Fibroblast of villous mesenchyme (primary cell): ENCODE measurements at regions not wholly inside any gene's neighbourhood (a gene's known extent, or its start where the extent isn't known, plus 50 kb on each side); places are given as distances from the start of the nearest gene placed in this dataset.

Experiments used
- DNase-seq: peaks from one replicate; pipeline ENCODE4 v3.0.0-alpha.2; 2010; ENCODE audit warnings: low read depth
- H3K4me3 ChIP-seq: 2 replicates; pipeline ENCODE4 v1.5.1; 2011; ENCODE audit warnings: low read depth, mild to moderate bottlenecking, low read length
- TF ChIP-seq, protein P1 (sequence below): IDR thresholded peaks from 2 replicates; pipeline ENCODE4 v1.5.1; 2012; ENCODE audit warnings: low read depth, mild to moderate bottlenecking, low read length; ENCODE audit not compliant: insufficient read depth

DNA sequence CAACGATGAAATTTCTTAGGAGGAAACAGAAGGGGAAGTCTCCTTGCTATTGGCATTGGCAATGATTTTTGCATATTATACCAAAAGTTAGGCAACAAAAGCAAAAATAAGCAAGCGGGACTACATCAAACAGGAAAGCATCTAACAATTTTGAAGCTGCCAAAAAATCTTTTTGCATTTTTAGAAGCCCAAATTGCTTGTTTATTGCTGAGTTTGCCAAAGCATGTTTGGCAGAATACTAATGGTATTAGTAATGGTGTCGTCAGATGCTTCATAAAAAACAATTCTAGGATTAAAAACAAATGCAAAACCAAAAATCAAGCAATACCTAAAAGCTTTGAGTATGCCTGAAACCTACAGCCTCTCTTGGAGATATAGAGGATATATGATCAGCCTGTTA, 80.0 kb downstream of the GALR1 start:
- H3K4me3 ChIP-seq, result no peak overlapping the region
- TF ChIP-seq, protein P1, sequence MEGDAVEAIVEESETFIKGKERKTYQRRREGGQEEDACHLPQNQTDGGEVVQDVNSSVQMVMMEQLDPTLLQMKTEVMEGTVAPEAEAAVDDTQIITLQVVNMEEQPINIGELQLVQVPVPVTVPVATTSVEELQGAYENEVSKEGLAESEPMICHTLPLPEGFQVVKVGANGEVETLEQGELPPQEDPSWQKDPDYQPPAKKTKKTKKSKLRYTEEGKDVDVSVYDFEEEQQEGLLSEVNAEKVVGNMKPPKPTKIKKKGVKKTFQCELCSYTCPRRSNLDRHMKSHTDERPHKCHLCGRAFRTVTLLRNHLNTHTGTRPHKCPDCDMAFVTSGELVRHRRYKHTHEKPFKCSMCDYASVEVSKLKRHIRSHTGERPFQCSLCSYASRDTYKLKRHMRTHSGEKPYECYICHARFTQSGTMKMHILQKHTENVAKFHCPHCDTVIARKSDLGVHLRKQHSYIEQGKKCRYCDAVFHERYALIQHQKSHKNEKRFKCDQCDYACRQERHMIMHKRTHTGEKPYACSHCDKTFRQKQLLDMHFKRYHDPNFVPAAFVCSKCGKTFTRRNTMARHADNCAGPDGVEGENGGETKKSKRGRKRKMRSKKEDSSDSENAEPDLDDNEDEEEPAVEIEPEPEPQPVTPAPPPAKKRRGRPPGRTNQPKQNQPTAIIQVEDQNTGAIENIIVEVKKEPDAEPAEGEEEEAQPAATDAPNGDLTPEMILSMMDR, result no peak
- no peak for DNase-seq

DNA sequence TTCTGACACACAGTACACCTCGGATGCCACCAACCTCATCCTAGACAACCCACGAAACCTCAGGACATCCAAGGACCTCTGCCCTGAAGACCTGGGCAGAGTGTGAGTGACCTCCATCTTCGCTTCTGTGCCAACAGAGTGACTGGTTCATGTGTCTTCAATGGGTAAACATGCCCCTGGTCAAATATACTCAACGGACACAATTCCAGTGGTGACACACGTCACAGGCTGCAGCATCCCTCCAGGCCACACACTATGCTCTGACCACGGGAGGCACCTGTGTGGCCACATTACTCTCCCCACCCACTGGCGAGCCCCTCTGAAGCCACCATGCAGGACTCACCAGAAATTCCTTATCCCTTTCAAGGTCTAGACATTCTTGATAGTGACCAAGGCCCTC, 85.2 kb downstream of the GALR1 start:
- DNase-seq, result no peak
- TF ChIP-seq, protein P1, result no peak
- H3K4me3 ChIP-seq, result no peak overlapping the region

DNA sequence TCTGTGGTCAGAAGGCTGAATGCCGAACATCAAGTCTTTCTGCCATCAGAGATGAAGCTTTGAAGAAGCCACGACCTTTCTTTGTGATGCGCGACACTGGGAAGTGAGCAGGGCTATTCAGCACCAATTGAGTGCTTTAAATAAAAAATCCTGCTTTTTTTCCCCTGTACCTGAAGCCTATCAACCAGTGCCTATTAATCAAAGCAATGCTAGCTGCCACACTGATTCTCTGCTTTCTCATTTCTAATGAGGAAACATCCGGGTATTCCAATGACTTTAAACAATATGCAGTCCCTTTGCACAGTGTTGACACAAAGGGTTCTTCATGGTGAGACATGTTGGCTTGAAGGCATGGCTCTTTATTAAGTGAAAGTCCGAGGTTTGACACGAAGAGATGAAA, 88.0 kb downstream of the GALR1 start:
- DNase-seq, result no peak
- H3K4me3 ChIP-seq, result no peak overlapping the region
- TF ChIP-seq, protein P1, result no peak

DNA sequence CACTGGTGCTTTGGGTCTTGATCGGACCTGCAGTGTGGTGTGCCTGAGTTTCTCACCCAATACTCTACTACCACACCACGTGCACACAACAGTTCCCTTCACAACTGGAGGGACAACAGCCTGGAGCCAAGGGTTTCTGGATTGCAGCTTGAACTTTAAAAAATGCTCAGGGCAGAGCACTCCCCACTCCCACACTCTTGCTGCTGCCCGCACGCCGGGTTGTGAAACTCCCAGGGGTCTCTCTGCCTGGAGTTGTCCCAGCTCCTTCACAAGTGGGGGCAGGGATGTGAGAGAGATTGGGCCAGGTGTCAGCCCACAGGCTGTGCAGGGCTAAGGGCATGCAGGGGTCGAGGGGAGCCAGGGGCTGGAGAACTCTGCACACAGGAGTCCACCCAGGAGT, 89.4 kb downstream of the GALR1 start:
- DNase-seq, result no peak
- H3K4me3 ChIP-seq, result no peak overlapping the region
- TF ChIP-seq, protein P1, result no peak

DNA sequence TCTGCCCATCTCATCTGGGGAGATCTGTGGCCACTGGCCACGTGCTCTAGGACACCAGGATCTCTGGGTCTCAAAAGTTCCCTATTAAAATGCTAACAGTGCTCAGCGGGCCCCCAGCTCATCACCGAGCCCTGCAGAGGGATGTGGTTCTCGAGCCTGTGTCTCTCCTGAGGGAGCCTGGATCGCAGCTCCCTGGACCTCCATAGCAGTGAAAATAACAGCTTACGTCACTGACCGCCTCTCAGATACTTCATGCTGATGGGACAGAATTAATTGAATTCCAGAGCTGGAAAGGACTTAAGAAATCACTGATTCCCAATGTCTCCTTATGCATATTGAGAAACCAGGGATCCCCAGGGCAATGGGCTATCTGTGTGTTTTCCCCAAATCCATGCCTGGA, 90.0 kb downstream of the GALR1 start:
- no peak for DNase-seq
- TF ChIP-seq, protein P1, result no peak
- H3K4me3 ChIP-seq, result no peak overlapping the region

DNA sequence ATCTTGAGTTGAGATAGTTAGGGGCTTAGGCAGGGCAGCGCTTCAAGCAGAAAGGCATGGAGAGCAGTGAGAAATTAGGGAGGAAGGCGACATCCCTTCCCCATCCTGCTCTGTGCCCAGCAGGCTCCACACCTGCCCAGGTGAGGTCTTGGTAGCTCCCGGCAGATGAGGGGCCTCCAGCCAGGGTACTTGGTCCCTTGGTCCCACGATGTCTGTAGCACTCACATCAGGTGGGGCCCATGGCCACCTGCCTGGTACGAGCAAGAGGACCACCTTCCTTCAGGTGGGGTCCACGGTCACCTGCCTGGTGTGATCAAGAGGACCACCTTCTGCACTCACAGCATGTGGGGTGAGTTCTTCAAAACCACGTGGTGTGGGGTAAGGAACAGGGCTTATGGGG, 91.2 kb downstream of the GALR1 start:
- no peak for DNase-seq
- TF ChIP-seq, protein P1, result no peak
- no peak overlapping the region for H3K4me3 ChIP-seq

DNA sequence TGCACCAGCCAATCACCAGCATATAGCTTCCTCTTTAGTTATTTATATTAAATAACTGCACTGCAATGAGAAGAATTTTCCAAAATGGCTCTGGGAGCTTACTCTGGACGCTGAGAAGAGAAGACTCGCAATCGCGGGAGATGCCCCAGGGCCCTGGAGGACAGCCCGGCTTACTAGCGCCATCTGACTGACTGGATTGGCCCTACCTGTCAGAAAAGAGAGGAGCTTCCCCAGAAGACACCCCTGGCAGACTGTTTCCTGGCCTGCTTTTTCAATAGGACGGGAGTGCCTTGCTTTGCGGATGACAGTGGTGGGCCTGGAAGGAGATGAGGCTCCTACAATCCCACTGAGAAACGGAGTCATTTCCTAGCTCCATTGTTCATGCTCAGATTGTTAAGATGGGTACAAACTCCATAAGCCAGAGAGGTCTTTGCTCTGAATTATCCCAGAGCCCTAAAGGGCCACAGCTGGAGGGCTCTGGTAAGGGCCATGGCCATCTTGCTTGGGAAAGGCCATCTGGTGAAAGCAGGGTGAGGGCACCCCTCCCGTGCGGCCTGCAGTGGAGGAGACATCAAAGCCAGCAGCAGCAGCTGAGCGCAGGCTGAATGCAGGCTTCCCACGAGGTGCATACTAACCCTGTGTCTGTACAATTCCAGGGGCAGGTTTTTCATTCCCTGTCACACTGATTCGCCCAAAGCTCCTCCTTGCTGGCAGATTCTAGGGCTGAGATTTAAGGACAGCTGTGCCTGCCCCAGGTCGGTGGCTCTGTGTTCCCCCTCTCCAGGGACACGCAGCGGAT, 92.1 kb downstream of the GALR1 start:
- DNase-seq, result no peak
- TF ChIP-seq, protein P1, result no peak
- no peak overlapping the region for H3K4me3 ChIP-seq
